NCI-H2107 treated with DMSO at 0.1 percent for 48 hours (cell line): ENCODE measurements at regions not wholly inside any gene's neighbourhood (a gene's known extent, or its start where the extent isn't known, plus 50 kb on each side); places are given as distances from the start of the nearest gene placed in this dataset.
"Not testable (repeated sequence)": the region's sequence is repeated elsewhere in the genome, so short reads cannot be mapped to it uniquely, and the experiment has no call there.

ENCODE experiments used
- DNase-seq: peaks from one replicate; lab custom pipeline; 2025; ENCODE audit not compliant: unreplicated experiment; lab: John Stamatoyannopoulos, UW

DNA sequence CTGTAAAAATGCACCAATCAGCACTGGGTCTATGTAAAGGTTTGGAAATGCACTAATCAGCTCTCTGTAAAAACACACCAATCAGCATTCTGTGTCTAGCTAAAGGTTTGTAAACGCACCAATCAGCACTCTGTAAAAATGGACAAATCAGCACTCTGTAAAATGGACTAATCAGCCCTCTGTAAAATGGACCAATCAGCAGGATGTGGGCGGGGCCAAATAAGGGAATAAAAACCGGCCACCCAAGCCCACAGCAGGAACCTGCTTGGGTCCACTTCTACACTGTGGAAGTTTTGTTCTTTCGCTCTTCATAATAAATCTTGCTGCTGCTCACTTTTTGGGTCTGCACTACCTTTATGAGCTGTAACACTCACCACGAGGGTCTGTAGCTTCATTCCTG, 101.0 kb downstream of the SMC2 start:
- DNase-seq = not testable (repeated sequence)

GRCh38 chr9:104200456-104200994, 106.4 kb downstream of the SMC2 start:
- DNase-seq = no peak

DNA sequence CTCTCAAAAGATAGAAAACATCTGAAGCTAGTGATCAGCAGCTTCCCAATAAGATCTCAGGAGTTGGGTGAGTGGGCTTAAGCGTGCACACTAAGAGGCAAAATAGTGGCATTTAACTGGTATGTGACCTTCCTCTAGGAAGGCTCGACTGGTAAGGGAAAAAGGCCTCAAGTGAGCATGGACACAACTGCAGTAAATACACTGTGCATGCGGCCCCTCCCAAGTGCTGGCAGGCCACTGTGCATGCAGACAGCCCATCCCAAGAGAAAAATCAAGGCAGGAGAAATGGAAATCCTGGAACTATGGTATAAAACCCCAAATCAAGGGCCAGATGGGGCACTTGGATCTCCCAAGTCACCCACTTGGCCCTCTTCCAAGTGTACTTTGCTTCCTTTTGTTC, 112.7 kb downstream of the SMC2 start:
- no peak for DNase-seq

- no peak for DNase-seq
These were observed 115.3 kb downstream of the SMC2 start for GRCh38 chr9:104209387-104209786.

DNA sequence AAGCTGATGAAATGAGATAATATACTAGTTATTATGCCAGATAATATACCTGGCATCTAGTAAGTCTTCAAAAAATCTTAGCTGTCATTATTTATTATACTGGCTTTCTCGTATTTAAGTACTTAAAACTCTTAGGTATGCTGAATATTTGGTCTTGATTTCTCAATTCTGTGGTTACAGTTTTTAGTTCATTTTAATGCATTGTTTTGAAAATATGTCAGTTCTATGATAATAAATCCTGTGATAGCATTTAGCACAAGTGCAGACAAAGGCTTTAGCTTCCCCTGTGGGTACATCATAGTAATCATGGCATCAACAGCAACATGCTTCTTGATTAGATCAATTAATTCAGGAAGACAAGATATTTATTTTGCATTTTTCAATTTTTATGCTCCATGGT, 133.0 kb downstream of the SMC2 start:
- DNase-seq = no peak

GRCh38 chr9:104232781-104233341, 138.8 kb downstream of the SMC2 start:
- no peak for DNase-seq

DNA sequence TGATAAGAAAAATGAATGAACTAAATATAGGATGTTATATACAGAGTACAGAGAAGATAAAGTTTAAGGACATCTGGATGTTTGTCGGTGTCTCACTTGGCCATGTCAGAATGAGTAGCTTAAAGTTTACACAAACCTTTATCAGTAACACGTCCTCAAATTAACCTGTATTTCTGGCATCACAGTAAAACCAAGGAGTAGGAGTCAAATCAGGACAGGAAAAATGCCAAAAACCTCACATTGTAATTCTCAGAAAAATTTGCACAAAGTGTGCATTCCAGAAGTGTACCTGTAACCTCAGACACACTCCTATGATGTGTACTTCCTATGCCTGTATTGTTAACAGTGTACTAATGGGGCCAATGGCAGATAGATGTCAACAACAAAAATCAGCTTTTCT, 139.3 kb downstream of the SMC2 start:
- DNase-seq = no peak

GRCh38 chr9:104234632-104235337, 140.7 kb downstream of the SMC2 start:
- DNase-seq = not testable (repeated sequence)

DNA sequence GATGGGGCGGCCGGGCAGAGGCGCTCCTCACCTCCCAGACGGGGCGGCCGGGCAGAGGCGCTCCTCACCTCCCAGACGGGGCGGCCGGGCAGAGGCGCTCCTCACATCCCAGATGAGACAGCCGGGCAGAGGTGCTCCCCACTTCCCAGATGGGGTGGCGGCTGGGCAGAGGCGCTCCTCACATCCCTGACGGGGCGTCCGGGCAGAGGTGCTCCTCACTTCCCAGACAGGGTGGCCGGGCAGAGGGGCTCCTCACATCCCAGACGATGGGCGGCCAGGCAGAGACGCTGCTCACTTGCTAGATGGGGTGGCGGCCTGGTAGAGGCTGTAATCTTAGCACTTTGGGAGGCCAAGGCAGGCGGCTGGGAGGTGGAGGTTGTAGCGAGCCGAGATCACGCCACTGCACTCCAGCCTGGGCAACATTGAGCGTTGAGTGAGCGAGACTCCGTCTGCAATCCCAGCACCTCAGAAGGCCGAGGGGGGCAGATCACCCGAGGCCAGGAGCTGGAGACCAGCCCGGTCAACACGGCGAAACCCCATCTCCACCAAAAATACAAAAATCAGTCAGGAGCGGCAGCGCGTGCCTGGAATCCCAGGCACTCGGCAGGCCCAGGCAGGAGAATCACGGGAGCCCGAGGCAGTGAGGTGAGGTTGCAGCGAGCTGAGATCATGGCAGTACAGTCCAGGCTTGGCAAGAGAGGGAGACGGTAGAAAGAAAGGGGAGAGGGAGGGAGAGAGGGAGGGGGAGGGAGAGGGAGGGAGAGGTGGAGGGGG, 141.4 kb downstream of the SMC2 start:
- not testable (repeated sequence) for DNase-seq

GRCh38 chr9:104238668-104239067, 144.6 kb downstream of the SMC2 start:
- no peak for DNase-seq

- DNase-seq = no peak
These were observed 146.8 kb downstream of the SMC2 start for GRCh38 chr9:104240890-104241289.

DNA sequence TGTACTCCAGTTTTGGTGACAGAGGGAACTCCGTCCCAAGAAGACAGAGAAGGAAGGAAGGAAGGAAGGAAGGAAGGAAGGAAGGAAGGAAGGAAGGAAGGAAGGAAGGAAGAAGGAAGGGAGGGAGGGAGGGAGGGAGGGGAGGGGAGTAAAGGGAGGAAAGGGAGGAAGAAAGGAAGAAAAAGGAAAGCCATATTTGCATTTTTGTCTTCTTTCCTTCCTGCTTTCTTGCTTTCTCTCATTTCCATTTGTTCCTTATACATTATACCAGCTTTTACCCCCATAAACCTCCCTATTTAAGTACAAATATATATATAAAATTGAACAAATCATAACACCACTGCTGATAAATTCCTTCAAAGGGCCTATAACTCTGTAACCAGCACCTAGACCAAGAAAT, 151.8 kb downstream of the SMC2 start:
- DNase-seq = no peak

DNA sequence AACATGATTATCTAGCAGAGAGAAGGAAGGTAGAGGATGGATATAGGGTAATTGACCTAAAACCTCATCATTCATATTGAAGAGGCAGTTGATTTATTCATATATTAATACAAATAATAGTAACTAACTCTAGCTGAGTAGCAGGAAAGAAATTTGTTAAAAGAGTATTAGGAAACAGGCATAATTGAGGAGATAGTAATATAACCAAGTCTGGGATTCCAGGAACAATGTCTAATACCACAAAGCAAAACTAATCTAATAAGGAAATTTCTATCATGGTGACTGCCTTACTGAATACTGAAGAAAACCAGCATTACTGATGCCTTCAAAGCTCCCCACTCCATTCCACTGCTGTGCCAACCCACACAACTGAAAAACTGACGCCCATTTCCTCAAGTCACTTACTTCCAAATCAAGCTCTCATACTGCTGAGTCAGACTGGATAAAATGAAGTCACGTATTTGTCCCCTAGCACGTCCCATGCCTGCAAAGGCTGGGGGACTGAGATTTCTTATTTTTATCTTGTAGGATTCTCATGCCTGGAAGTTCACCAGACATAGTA, 153.9 kb downstream of the SMC2 start:
- no peak for DNase-seq

- DNase-seq = no peak
These were observed 162.1 kb downstream of the SMC2 start for GRCh38 chr9:104256031-104256695.

GRCh38 chr9:104256696-104257062, 162.6 kb downstream of the SMC2 start:
- no peak for DNase-seq

DNA sequence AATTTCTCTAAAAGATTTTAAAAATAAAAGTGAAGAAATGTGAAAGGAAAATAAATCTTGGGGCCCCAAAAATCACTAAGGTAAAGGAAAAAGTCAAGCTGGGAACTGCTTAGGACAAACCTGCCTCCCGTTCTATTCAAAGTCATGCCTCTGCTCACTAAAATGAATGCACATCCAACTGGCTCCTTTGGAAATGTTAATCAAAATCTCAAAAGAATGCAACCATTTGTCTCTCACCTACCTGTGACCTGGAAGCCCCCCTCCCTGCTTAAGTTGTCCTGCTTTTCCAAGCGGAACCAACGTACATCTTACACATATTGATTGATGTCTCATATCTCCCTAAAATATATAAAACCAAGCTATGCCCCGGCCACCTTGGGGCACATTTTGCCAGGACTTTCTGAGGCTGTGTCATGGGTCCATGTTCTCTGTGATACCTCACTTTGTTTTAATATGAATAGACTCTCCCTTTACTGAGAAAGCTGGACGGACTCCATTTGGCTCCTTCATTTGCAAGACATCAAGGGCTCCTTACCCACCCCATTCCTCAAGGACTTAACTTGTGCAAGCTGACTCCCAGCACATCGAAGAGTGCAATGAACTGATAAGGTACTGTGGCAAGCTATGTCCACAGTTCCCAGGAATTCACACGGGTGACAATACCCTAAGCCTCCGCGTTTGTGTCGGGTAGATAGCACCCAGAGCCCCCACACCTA, 164.3 kb downstream of the SMC2 start:
- no peak for DNase-seq

DNA sequence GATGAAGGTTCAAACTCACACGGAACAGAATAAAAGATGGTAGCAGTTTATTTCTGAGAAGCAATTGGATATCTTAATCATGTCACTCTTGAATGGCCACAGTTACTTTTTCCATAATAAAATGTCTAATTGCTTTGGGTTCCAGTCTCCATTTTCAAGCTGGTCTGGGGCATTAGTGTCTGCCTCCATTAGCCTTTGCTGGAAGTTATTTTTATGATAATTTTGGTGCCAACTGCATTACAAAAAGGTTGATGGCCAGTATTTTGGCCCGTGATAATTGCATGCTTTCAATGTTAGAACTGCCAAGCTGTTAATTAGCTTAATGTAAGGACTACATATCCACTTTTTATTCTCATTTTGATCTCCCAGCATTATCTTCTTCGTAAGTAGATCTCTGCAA, 165.9 kb downstream of the SMC2 start:
- no peak for DNase-seq

DNA sequence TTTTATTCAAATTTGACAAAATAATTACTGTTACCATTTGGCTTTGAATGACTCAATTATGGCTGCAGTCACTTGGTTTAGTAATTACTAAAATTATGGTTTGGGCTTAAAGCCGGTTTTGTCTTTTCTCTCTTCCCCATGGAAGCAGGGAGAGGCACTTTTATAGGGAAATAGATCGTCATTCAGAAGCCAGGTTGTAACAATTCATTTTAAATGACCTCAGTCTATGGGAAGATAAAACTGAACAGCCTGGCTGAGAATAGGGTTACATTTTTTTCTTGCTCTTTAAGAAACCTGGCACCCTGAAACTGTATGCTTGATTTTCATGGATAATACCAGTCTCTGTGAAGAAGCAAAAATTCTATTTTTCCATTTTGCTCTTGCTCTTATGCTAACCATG, 169.8 kb downstream of the SMC2 start:
- DNase-seq = no peak

DNA sequence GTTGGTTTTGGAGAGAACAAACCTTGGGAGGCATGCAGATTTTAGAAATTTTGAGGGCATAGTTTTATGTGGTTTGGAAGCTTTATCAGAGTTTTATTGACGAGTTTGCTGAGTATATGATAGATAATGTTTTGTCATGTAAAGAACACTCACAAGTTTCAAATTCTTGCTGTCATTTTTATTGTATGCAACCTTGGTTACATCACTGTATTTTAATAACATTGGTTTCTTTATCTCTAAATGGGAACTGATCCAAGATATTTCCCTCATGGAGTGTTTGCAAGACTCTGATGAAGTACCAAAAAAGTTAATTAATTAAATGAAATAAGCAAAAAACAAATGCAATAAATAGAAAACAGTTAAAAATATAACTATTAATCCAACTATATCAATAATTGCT, 170.3 kb downstream of the SMC2 start:
- no peak for DNase-seq

DNA sequence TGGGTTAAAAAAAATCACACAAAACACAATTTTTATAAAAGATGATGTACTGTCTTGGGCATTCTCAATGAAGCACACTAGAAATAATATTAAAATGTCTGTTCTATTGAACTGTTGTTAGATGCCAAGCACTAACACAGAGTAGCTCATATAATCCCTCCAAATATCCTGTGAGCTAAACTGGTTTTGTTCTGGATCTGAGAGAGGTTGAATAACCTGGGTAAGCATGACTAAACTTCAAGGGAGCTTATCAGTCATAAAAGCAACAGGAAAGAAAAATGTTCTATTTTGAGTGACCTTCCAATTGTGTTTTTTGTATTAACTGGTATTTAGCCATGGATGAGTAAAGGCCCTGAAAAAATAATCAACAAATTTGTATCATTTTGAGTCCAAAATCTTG, 175.3 kb downstream of the SMC2 start:
- DNase-seq = no peak
